ENCODE measurements at regions not wholly inside any gene's neighbourhood (a gene's known extent, or its start where the extent isn't known, plus 50 kb on each side); places are given as distances from the start of the nearest gene placed in this dataset.

- BruUV-seq (replicated peaks): no TSS peak
Measured at GRCh38 chr2:8277921-8278571, 403.8 kb upstream of the ID2 start.

GRCh38 chr2:8278709-8279354 is 403.0 kb upstream of the ID2 start:
- no TSS peak for BruUV-seq (replicated peaks)
- no peak for DNase-seq (ENCODE audit: low spot score)
- CTCF ChIA-PET: no interaction called here

More at GRCh38 chr2:8277921-8278571, 403.8 kb upstream of the ID2 start:
- H3K4me1 ChIP-seq (ENCODE audit: insufficient read depth, low read length, poor library complexity, severe bottlenecking): no peaks in the 10 kb centered on the region
- H3K4me3 ChIP-seq (ENCODE audit: low read depth, low read length, poor library complexity, severe bottlenecking): no peak overlapping the region
- ChIA-PET CTCF (no interaction called here), POLR2A (ENCODE audit: low non-redundant PET) (no interaction called here)
- H3K27ac ChIP-seq (ENCODE audit: low read depth, low read length, poor library complexity, severe bottlenecking): no peak overlapping the region
- DNase-seq (ENCODE audit: low spot score): no peak
- no peak for TF ChIP-seq CTCF (conservative IDR thresholded peaks at IDR 0.05; ENCODE audit: low read depth, low read length)
- no peak for TF ChIP-seq EZH2 (IDR thresholded peaks at IDR 0.05; ENCODE audit: borderline replicate concordance, low read depth, low read length, poor library complexity, severe bottlenecking)
- no peaks in the 10 kb centered on the region for H3K36me3 ChIP-seq (ENCODE audit: insufficient read depth, low read length, poor library complexity, severe bottlenecking)
- intact Hi-C loops (cut with micrococcal nuclease; ENCODE audit: unreplicated experiment): no loop called here
- no peaks in the 10 kb centered on the region for H3K27me3 ChIP-seq (replicated peaks; ENCODE audit: insufficient read depth, low read depth, low read length, poor library complexity)
- no peaks in the 10 kb centered on the region for H3K9me3 ChIP-seq (ENCODE audit: low read depth, low read length, poor library complexity, severe bottlenecking)

GRCh38 chr2:8279506-8279905 is 402.4 kb upstream of the ID2 start:
- H3K4me1 ChIP-seq (ENCODE audit: insufficient read depth, low read length, poor library complexity, severe bottlenecking): no peaks in the 10 kb centered on the region
- DNase-seq (ENCODE audit: low spot score): no peak
- H3K9me3 ChIP-seq (ENCODE audit: low read depth, low read length, poor library complexity, severe bottlenecking): no peaks in the 10 kb centered on the region
- no peak overlapping the region for H3K27ac ChIP-seq (ENCODE audit: low read depth, low read length, poor library complexity, severe bottlenecking)
- ChIA-PET POLR2A (ENCODE audit: low non-redundant PET) (no interaction called here), CTCF (no interaction called here)
- intact Hi-C loops (cut with micrococcal nuclease; ENCODE audit: unreplicated experiment): no loop called here
- no peak for TF ChIP-seq EZH2 (IDR thresholded peaks at IDR 0.05; ENCODE audit: borderline replicate concordance, low read depth, low read length, poor library complexity, severe bottlenecking)
- no peak for TF ChIP-seq CTCF (conservative IDR thresholded peaks at IDR 0.05; ENCODE audit: low read depth, low read length)
- no TSS peak for BruUV-seq (replicated peaks)
- no peaks in the 10 kb centered on the region for H3K36me3 ChIP-seq (ENCODE audit: insufficient read depth, low read length, poor library complexity, severe bottlenecking)
- no peaks in the 10 kb centered on the region for H3K27me3 ChIP-seq (replicated peaks; ENCODE audit: insufficient read depth, low read depth, low read length, poor library complexity)
- H3K4me3 ChIP-seq (ENCODE audit: low read depth, low read length, poor library complexity, severe bottlenecking): no peak overlapping the region

More at GRCh38 chr2:8278709-8279354, 403.0 kb upstream of the ID2 start:
- H3K36me3 ChIP-seq (ENCODE audit: insufficient read depth, low read length, poor library complexity, severe bottlenecking): no peaks in the 10 kb centered on the region
- H3K4me1 ChIP-seq (ENCODE audit: insufficient read depth, low read length, poor library complexity, severe bottlenecking): no peaks in the 10 kb centered on the region
- no peaks in the 10 kb centered on the region for H3K9me3 ChIP-seq (ENCODE audit: low read depth, low read length, poor library complexity, severe bottlenecking)
- no peak overlapping the region for H3K27ac ChIP-seq (ENCODE audit: low read depth, low read length, poor library complexity, severe bottlenecking)
- no peak overlapping the region for H3K4me3 ChIP-seq (ENCODE audit: low read depth, low read length, poor library complexity, severe bottlenecking)
- intact Hi-C loops (cut with micrococcal nuclease; ENCODE audit: unreplicated experiment): no loop called here
- H3K27me3 ChIP-seq (replicated peaks; ENCODE audit: insufficient read depth, low read depth, low read length, poor library complexity): no peaks in the 10 kb centered on the region
- POLR2A ChIA-PET (ENCODE audit: low non-redundant PET): no interaction called here
- TF ChIP-seq EZH2 (IDR thresholded peaks at IDR 0.05; ENCODE audit: borderline replicate concordance, low read depth, low read length, poor library complexity, severe bottlenecking) (no peak), CTCF (conservative IDR thresholded peaks at IDR 0.05; ENCODE audit: low read depth, low read length) (no peak)
